ENCODE measurements at regions not wholly inside any gene's neighbourhood (a gene's known extent, or its start where the extent isn't known, plus 50 kb on each side); places are given as distances from the start of the nearest gene placed in this dataset.
A peak's percentile ranks its signal among the peaks of the same experiment; 100 is the strongest.

GRCh38 chr15:95259965-95260364 is 1028.6 kb downstream of the MCTP2 start:
- Histone ChIP-seq H3K9me2 (ENCODE audit: insufficient read depth) (no peaks in the 10 kb centered on the region), H3F3A (ENCODE audit: insufficient read depth) (peaks cover 18% of the 10 kb centered on the region), H3K36me3 (ENCODE audit: low read depth) (no peaks in the 10 kb centered on the region), H3K79me2 (ENCODE audit: insufficient read depth) (no peaks in the 10 kb centered on the region), H4K20me1 (ENCODE audit: insufficient read depth) (no peaks in the 10 kb centered on the region), H3K4me3 (no peak overlapping the region), H2AFZ (peak overlapping the region; percentile 49; the same call in 1 of the 2 replicates), H3K4me1 (ENCODE audit: insufficient read depth) (peaks cover 35% of the 10 kb centered on the region), H3K9ac (no peak overlapping the region), H3K4me2 (ENCODE audit: unreplicated experiment) (peak overlapping the region; percentile 60), H3K27me3 (replicated peaks; ENCODE audit: insufficient read depth) (no peaks in the 10 kb centered on the region), H3K27ac (no peak overlapping the region), H3K9me3 (ENCODE audit: low read depth) (no peaks in the 10 kb centered on the region)
- DNase-seq, result no peak
- in situ Hi-C loops (cut with MboI), result loop anchor here (10.0 to 25.0 kb wide), 3 partner anchors 1085 to 1977 kb away; no protein-coding TSS in a partner anchor
- WGBS, 2 experiments (ENCODE audit: low coverage in 1 of 2, low lambda C conversion rate in 2 of 2, missing lambda C conversion rate in 2 of 2), result 77 to 79% methylated on average over 3 of the region's 3 CpGs
- TF ChIP-seq EZH2 (IDR thresholded peaks at IDR 0.05; ENCODE audit: insufficient read depth, poor library complexity, severe bottlenecking) (no peak), EZH2phosphoT487 (IDR thresholded peaks at IDR 0.05; ENCODE audit: insufficient read depth, low read depth) (no peak)

GRCh38 chr15:95260856-95261255 is 1029.5 kb downstream of the MCTP2 start:
- Histone ChIP-seq H4K20me1 (ENCODE audit: insufficient read depth) (no peaks in the 10 kb centered on the region), H3K9me3 (ENCODE audit: low read depth) (no peaks in the 10 kb centered on the region), H3K4me1 (ENCODE audit: insufficient read depth) (peaks cover 44% of the 10 kb centered on the region), H2AFZ (no peak overlapping the region), H3F3A (ENCODE audit: insufficient read depth) (peaks cover 27% of the 10 kb centered on the region), H3K9me2 (ENCODE audit: insufficient read depth) (no peaks in the 10 kb centered on the region), H3K4me3 (no peak overlapping the region), H3K27me3 (replicated peaks; ENCODE audit: insufficient read depth) (no peaks in the 10 kb centered on the region), H3K27ac (no peak overlapping the region), H3K9ac (no peak overlapping the region), H3K79me2 (ENCODE audit: insufficient read depth) (no peaks in the 10 kb centered on the region), H3K36me3 (ENCODE audit: low read depth) (no peaks in the 10 kb centered on the region), H3K4me2 (ENCODE audit: unreplicated experiment) (no peak overlapping the region)
- TF ChIP-seq EZH2 (IDR thresholded peaks at IDR 0.05; ENCODE audit: insufficient read depth, poor library complexity, severe bottlenecking) (no peak), EZH2phosphoT487 (IDR thresholded peaks at IDR 0.05; ENCODE audit: insufficient read depth, low read depth) (no peak)
- in situ Hi-C loops (cut with MboI), result loop anchor here (10.0 to 25.0 kb wide), 3 partner anchors 1084 to 1976 kb away; no protein-coding TSS in a partner anchor
- 94 to 97% methylated on average over 5 of the region's 5 CpGs for WGBS, 2 experiments (ENCODE audit: low coverage in 1 of 2, low lambda C conversion rate in 2 of 2, missing lambda C conversion rate in 2 of 2)
- no peak for DNase-seq

GRCh38 chr15:95261546-95261945 is 1030.2 kb downstream of the MCTP2 start:
- 80 to 83% methylated on average over 3 of the region's 3 CpGs for WGBS, 2 experiments (ENCODE audit: low coverage in 1 of 2, low lambda C conversion rate in 2 of 2, missing lambda C conversion rate in 2 of 2)

GRCh38 chr15:95261968-95262367 is 1030.6 kb downstream of the MCTP2 start:
- 89 to 93% methylated on average over 5 to 6 of the region's 6 CpGs for WGBS, 2 experiments (ENCODE audit: low coverage in 1 of 2, low lambda C conversion rate in 2 of 2, missing lambda C conversion rate in 2 of 2)
- Histone ChIP-seq H3K9ac (no peak overlapping the region), H4K20me1 (ENCODE audit: insufficient read depth) (no peaks in the 10 kb centered on the region), H2AFZ (no peak overlapping the region), H3K27ac (no peak overlapping the region), H3K9me3 (ENCODE audit: low read depth) (no peaks in the 10 kb centered on the region), H3K9me2 (ENCODE audit: insufficient read depth) (no peaks in the 10 kb centered on the region), H3K4me1 (ENCODE audit: insufficient read depth) (peaks cover 55% of the 10 kb centered on the region), H3K27me3 (replicated peaks; ENCODE audit: insufficient read depth) (no peaks in the 10 kb centered on the region), H3K79me2 (ENCODE audit: insufficient read depth) (no peaks in the 10 kb centered on the region), H3K4me2 (ENCODE audit: unreplicated experiment) (no peak overlapping the region), H3K36me3 (ENCODE audit: low read depth) (no peaks in the 10 kb centered on the region), H3K4me3 (no peak overlapping the region), H3F3A (ENCODE audit: insufficient read depth) (peaks cover 38% of the 10 kb centered on the region)
- DNase-seq, result no peak
- in situ Hi-C loops (cut with MboI), result loop anchor here (10.0 to 25.0 kb wide), 3 partner anchors 1083 to 1975 kb away; no protein-coding TSS in a partner anchor
- TF ChIP-seq EZH2 (IDR thresholded peaks at IDR 0.05; ENCODE audit: insufficient read depth, poor library complexity, severe bottlenecking) (no peak), EZH2phosphoT487 (IDR thresholded peaks at IDR 0.05; ENCODE audit: insufficient read depth, low read depth) (no peak)

More at GRCh38 chr15:95261546-95261945, 1030.2 kb downstream of the MCTP2 start:
- Histone ChIP-seq H3K9me3 (ENCODE audit: low read depth) (no peaks in the 10 kb centered on the region), H4K20me1 (ENCODE audit: insufficient read depth) (no peaks in the 10 kb centered on the region), H3K9me2 (ENCODE audit: insufficient read depth) (no peaks in the 10 kb centered on the region), H3K27ac (no peak overlapping the region), H3K79me2 (ENCODE audit: insufficient read depth) (no peaks in the 10 kb centered on the region), H3K4me2 (ENCODE audit: unreplicated experiment) (no peak overlapping the region), H3K36me3 (ENCODE audit: low read depth) (no peaks in the 10 kb centered on the region), H3K4me1 (ENCODE audit: insufficient read depth) (peaks cover 51% of the 10 kb centered on the region), H3K27me3 (replicated peaks; ENCODE audit: insufficient read depth) (no peaks in the 10 kb centered on the region), H3K4me3 (no peak overlapping the region), H3F3A (ENCODE audit: insufficient read depth) (peaks cover 34% of the 10 kb centered on the region), H2AFZ (no peak overlapping the region), H3K9ac (no peak overlapping the region)
- no peak for TF ChIP-seq EZH2phosphoT487 (IDR thresholded peaks at IDR 0.05; ENCODE audit: insufficient read depth, low read depth)
- TF ChIP-seq EZH2 (IDR thresholded peaks at IDR 0.05; ENCODE audit: insufficient read depth, poor library complexity, severe bottlenecking), result no peak
- in situ Hi-C loops (cut with MboI), result loop anchor here (10.0 to 25.0 kb wide), 3 partner anchors 1083 to 1976 kb away; no protein-coding TSS in a partner anchor
- DNase-seq, result no peak

Data from GM23248 (cell line).